ENCODE measurements at regions not wholly inside any gene's neighbourhood (a gene's known extent, or its start where the extent isn't known, plus 50 kb on each side); places are given as distances from the start of the nearest gene placed in this dataset.

GRCh38 chr12:114738460-114739184 is 54.6 kb upstream of the TBX3 start (continued):
- no peak for TF ChIP-seq AFF1 (IDR thresholded peaks at IDR 0.05; ENCODE audit: low read depth in 1 of 2, partially characterized antibody in 2 of 2)

- WGBS (ENCODE audit: insufficient coverage, low coverage, missing lambda C conversion rate): 23% methylated on average over 28 of the region's 43 CpGs
- no peak overlapping the region for H3K4me2 ChIP-seq (ENCODE audit: insufficient read depth, low read length)
- H3K9me1 ChIP-seq (ENCODE audit: control insufficient read depth, insufficient read depth, low read length): no peaks in the 10 kb centered on the region
- H3K27ac ChIP-seq (ENCODE audit: extremely low read depth, low read depth, low read length): no peak overlapping the region
- intact Hi-C loops (cut with micrococcal nuclease): no loop called here
- H3K79me2 ChIP-seq (ENCODE audit: control insufficient read depth, insufficient read depth, low read length): no peaks in the 10 kb centered on the region
- FAIRE-seq: no peak
- ATAC-seq: no peak
- H2AFZ ChIP-seq (ENCODE audit: low read depth, low read length): no peak overlapping the region
- in situ Hi-C loops (cut with MboI): no loop called here
- BruUV-seq (replicated peaks): no TSS peak
- no peaks in the 10 kb centered on the region for H3K36me3 ChIP-seq (ENCODE audit: control insufficient read depth, insufficient read depth, low read length)
- no peaks in the 10 kb centered on the region for H3K9me3 ChIP-seq (replicated peaks; ENCODE audit: control insufficient read depth, insufficient read depth, low read depth, low read length)
- H4K20me1 ChIP-seq (replicated peaks; ENCODE audit: control insufficient read depth, insufficient read depth, low read length): no peaks in the 10 kb centered on the region
- DNase-seq (ENCODE audit: extremely low read depth in 1 of 4, low spot score in 3 of 4): no peak
- H3K9ac ChIP-seq (ENCODE audit: insufficient read depth in 1 of 2, low read depth in 2 of 2, low read length in 2 of 2): no peak overlapping the region
- ChIA-PET POLR2A (interaction anchor here (1.3 kb wide), 1 partner anchor 9 kb away, joined by 6 read pairs; no protein-coding TSS in a partner anchor), CTCF (ENCODE audit: low intra/inter-chr PET ratio) (no interaction called here)
- no peak overlapping the region for H3K4me3 ChIP-seq
- peaks cover 10 to 35% of the 10 kb centered on the region in 2 experiments; a peak in 4 of 5 replicates for H3K27me3 ChIP-seq (ENCODE audit: control insufficient read depth in 2 of 2, insufficient read depth in 2 of 2, low read length in 2 of 2)
- peaks cover 0 to 3% of the 10 kb centered on the region in 2 experiments; a peak in 2 of 5 replicates for H3K4me1 ChIP-seq (replicated peaks in 1 of 2; ENCODE audit: control insufficient read depth in 2 of 2, insufficient read depth in 2 of 2, low read length in 2 of 2)
- TF ChIP-seq MAFG (tag; conservative IDR thresholded peaks at IDR 0.05): no peak
- no peak for TF ChIP-seq DLX4 (CRISPR knock-in tag; IDR thresholded peaks at IDR 0.05)
- no peak for TF ChIP-seq TARDBP (IDR thresholded peaks at IDR 0.05)
- TF ChIP-seq POLR3G (IDR thresholded peaks at IDR 0.05; ENCODE audit: extremely low read depth, insufficient read length, insufficient replicate concordance): no peak
- no peak for TF ChIP-seq ZNF408 (CRISPR knock-in tag; IDR thresholded peaks at IDR 0.05; ENCODE audit: low read depth)
- no peak for TF ChIP-seq PHTF2 (CRISPR knock-in tag; IDR thresholded peaks at IDR 0.05)
- TF ChIP-seq ADNP (tag; IDR thresholded peaks at IDR 0.05): no peak
- no peak for TF ChIP-seq HINFP (tag; conservative IDR thresholded peaks at IDR 0.05; ENCODE audit: low read depth)
These were observed 51.9 kb upstream of the TBX3 start for GRCh38 chr12:114735680-114736374.

Data from K562 (cell line).